Endodermal cell (in vitro differentiated cells): ENCODE measurements at regions not wholly inside any gene's neighbourhood (a gene's known extent, or its start where the extent isn't known, plus 50 kb on each side); places are given as distances from the start of the nearest gene placed in this dataset.
A peak's percentile ranks its signal among the peaks of the same experiment; 100 is the strongest.

ENCODE experiments used
- DNase-seq: peaks from one replicate; pipeline ENCODE4 v3.0.0-alpha.2; 2017
- H3K27ac ChIP-seq: 2 replicates; pipeline ENCODE4 v1.5.1; 2013; ENCODE audit warnings: mild to moderate bottlenecking, low read depth, low read length, moderate library complexity
- H3K27me3 ChIP-seq: 2 replicates; pipeline ENCODE4 v1.6.1; 2013; ENCODE audit warnings: mild to moderate bottlenecking, low read length, moderate library complexity; ENCODE audit not compliant: insufficient read depth, control insufficient read depth, poor library complexity, severe bottlenecking
- H3K36me3 ChIP-seq: 2 replicates; pipeline ENCODE4 v1.7.0; 2013; ENCODE audit warnings: mild to moderate bottlenecking, low read length, moderate library complexity; ENCODE audit not compliant: control insufficient read depth, insufficient read depth
- H3K4me1 ChIP-seq: one replicate; pipeline ENCODE4 v1.7.0; 2013; ENCODE audit warnings: low read length; ENCODE audit not compliant: control insufficient read depth, insufficient read depth
- H3K4me3 ChIP-seq: 2 replicates; pipeline ENCODE4 v1.5.1; 2013; ENCODE audit warnings: mild to moderate bottlenecking, low read length, moderate library complexity
- H3K9ac ChIP-seq: 2 replicates; pipeline ENCODE4 v1.6.1; 2013; ENCODE audit warnings: mild to moderate bottlenecking, low read length, moderate library complexity; ENCODE audit not compliant: poor library complexity, severe bottlenecking; ENCODE audit errors: extremely low read depth
- H3K9me3 ChIP-seq: 2 replicates; pipeline ENCODE4 v1.6.1; 2013; ENCODE audit warnings: mild to moderate bottlenecking, low read length, moderate library complexity; ENCODE audit not compliant: control insufficient read depth
- H3K27ac Mint-ChIP-seq: 2 replicates; pipeline ENCODE4 v1.8.0; 2020; ENCODE audit warnings: mixed read lengths
- H3K27me3 Mint-ChIP-seq: 2 replicates; pipeline ENCODE4 v1.8.0; 2021; ENCODE audit warnings: mild to moderate bottlenecking, mixed read lengths; ENCODE audit not compliant: insufficient read depth
- H3K36me3 Mint-ChIP-seq: 2 replicates; pipeline ENCODE4 v1.8.0; 2020; ENCODE audit warnings: low read depth, mixed read lengths
- H3K4me1 Mint-ChIP-seq: 2 replicates; pipeline ENCODE4 v1.8.0; 2020; ENCODE audit warnings: mixed read lengths
- H3K4me3 Mint-ChIP-seq: 2 replicates; pipeline ENCODE4 v1.8.0; 2020; ENCODE audit warnings: mild to moderate bottlenecking, moderate library complexity, mixed read lengths
- H3K9me3 Mint-ChIP-seq: 2 replicates; pipeline ENCODE4 v1.8.0; 2020; ENCODE audit warnings: mild to moderate bottlenecking, mixed read lengths
- CTCF ChIP-seq: fragments of 200-600 bp; sonication (generic); conservative IDR thresholded peaks from 2 replicates; pipeline ENCODE4 v1.5.0; 2021; ENCODE audit warnings: antibody characterized with exemption, mild to moderate bottlenecking
- WGBS, 2 experiments: methylation state at CpG; one replicate each; pipeline versions ENCODE4 v1.1.5 to v1.1.7; 2013; ENCODE audit warnings: missing lambda C conversion rate in 2 of 2, mixed read lengths in 1 of 2; ENCODE audit not compliant: insufficient coverage in 1 of 2, insufficient read length in 1 of 2; 5-methylcytosine and 5-hydroxymethylcytosine counted together

DNA sequence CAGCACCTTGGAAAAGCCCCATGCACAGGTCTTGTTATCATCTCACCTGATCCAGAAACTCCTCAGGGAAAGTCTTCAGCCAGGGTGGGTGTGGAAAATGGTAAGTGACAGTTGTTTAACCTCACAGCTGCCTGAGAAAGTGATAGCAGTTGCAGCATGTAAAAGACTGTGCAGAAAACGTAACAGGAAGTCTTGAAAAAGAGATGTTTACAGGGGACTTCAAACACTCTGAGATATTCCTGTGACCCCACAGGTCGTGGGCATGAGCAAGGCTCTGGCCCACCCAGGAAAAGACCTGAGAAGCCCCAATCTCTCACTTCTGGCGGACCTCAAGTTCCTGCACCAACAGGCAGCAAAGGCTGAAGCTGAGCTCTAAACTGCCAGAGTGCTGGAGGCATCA is 826.9 kb downstream of the UQCRFS1 start:
- Histone ChIP-seq H3K4me3 (no peak overlapping the region), H3K4me1 (no peaks in the 10 kb centered on the region), H3K27me3 (no peaks in the 10 kb centered on the region), H3K36me3 (no peaks in the 10 kb centered on the region), H3K27ac (no peak overlapping the region), H3K9ac (no peak overlapping the region), H3K9me3 (no peaks in the 10 kb centered on the region)
- Mint-ChIP-seq H3K36me3 (no peaks in the 10 kb centered on the region), H3K4me1 (peaks cover 2% of the 10 kb centered on the region), H3K27me3 (peaks cover 20% of the 10 kb centered on the region), H3K27ac (no peak overlapping the region), H3K9me3 (peaks cover 6% of the 10 kb centered on the region), H3K4me3 (no peak overlapping the region)
- no peak for TF ChIP-seq CTCF
- 81 to 90% methylated on average over 3 of the region's 3 CpGs for WGBS, 2 experiments
- DNase-seq: no peak

GRCh38 chr19:28377077-28377476 is 835.9 kb downstream of the UQCRFS1 start:
- no peaks in the 10 kb centered on the region for H3K36me3 ChIP-seq
- 44 to 50% methylated on average over 5 to 9 of the region's 9 CpGs for WGBS, 2 experiments
- H3K4me1 ChIP-seq: no peaks in the 10 kb centered on the region
- H3K9me3 ChIP-seq: no peaks in the 10 kb centered on the region
- DNase-seq: no peak
- peaks cover 7% of the 10 kb centered on the region for H3K27me3 Mint-ChIP-seq
- H3K27ac ChIP-seq: no peak overlapping the region
- no peaks in the 10 kb centered on the region for H3K9me3 Mint-ChIP-seq
- H3K4me1 Mint-ChIP-seq: peaks cover 7% of the 10 kb centered on the region
- no peak overlapping the region for H3K4me3 ChIP-seq
- no peaks in the 10 kb centered on the region for H3K27me3 ChIP-seq
- no peak for TF ChIP-seq CTCF
- H3K36me3 Mint-ChIP-seq: no peaks in the 10 kb centered on the region
- no peak overlapping the region for H3K9ac ChIP-seq
- H3K4me3 Mint-ChIP-seq: no peak overlapping the region
- H3K27ac Mint-ChIP-seq: no peak overlapping the region

GRCh38 chr19:28374971-28375370 is 838.0 kb downstream of the UQCRFS1 start:
- H3K9ac ChIP-seq: no peak overlapping the region
- H3K9me3 ChIP-seq: no peaks in the 10 kb centered on the region
- H3K4me3 ChIP-seq: no peak overlapping the region
- H3K27me3 ChIP-seq: no peaks in the 10 kb centered on the region
- Mint-ChIP-seq H3K27ac (no peak overlapping the region), H3K4me3 (no peak overlapping the region), H3K4me1 (peaks cover 7% of the 10 kb centered on the region), H3K36me3 (no peaks in the 10 kb centered on the region), H3K27me3 (peaks cover 2% of the 10 kb centered on the region), H3K9me3 (no peaks in the 10 kb centered on the region)
- 72 to 89% methylated on average over 6 of the region's 6 CpGs for WGBS, 2 experiments
- peak; percentile 53 for DNase-seq
- no peak for TF ChIP-seq CTCF
- H3K27ac ChIP-seq: no peak overlapping the region
- no peaks in the 10 kb centered on the region for H3K36me3 ChIP-seq
- no peaks in the 10 kb centered on the region for H3K4me1 ChIP-seq
